Mesenteric fat pad (tissue), 1 donor: ENCODE measurements at regions not wholly inside any gene's neighbourhood (a gene's known extent, or its start where the extent isn't known, plus 50 kb on each side); places are given as distances from the start of the nearest gene placed in this dataset.

Experiments used
- DNase-seq: peaks from one replicate; pipeline ENCODE4 v3.0.0-alpha.2; 2020; ENCODE audit warnings: low spot score
- donor health status: DM: yes; HTN: yes; CAD: no.

DNA sequence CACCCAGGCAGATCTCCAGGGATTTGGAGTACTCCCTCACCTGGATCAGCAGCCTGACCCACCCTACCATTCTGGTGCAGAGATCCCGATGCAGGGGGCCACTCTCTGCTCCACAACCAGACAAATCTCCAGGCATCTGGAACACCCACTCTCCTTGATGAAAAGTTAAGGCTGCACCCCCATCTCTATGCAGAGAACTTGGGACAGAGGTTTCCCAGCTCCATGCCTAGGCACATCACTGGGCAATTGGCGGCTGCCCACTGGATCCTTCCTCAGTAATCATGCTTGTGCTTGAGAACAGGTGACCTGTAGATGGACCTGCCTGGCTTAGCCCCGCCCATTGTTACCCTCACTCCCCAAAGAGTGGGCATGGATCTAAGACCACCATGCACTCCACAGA lies 624.9 kb downstream of the CBLN2 start:
- no peak for DNase-seq

- no peak for DNase-seq
These were observed 630.5 kb downstream of the CBLN2 start for GRCh38 chr18:71913641-71914040.

GRCh38 chr18:71902482-71902881 lies 641.7 kb downstream of the CBLN2 start:
- DNase-seq, result no peak

- DNase-seq, result no peak
These were observed 644.3 kb downstream of the CBLN2 start for GRCh38 chr18:71899707-71900472.

DNA sequence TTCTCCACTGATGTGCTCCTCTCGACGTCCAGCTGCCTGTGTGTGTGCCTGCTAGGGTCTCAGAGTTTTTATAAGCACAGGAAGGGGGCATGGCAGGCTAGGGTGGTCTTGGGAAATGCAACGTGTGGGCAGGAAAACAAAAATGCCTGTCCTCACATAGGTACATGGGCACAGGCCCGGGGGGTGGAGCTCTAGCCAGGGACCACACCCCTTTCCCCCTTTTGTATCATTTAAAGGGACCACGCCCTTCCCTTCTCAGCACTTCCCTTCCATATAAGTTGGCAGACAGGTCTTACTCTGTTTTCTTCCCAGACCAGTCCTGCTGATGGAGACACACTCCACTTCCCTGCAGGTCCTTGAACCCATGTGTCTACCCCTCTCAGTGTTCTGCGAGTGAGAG lies 645.0 kb downstream of the CBLN2 start:
- DNase-seq, result no peak

- DNase-seq, result no peak
These were observed 656.6 kb downstream of the CBLN2 start for GRCh38 chr18:71887509-71887908.

- no peak for DNase-seq
These were observed 665.9 kb downstream of the CBLN2 start for GRCh38 chr18:71878226-71878625.

DNA sequence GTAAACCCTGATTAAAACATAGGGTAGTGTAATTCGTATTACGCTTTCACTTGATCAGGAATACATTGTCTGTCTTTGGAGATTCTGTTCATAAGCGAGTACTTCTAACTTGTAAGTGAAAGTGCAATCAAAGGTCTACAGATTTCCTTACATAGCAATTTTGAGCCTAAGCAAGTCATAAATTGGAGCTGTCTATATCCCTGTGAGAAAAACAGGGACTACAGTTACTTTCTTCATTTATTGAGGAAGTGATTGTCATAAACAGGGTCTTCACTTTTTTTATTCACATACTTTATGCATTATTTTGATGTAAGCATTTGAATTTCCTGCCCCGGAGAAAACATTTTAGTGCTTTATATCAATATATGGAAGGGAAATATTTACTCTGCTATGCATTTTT lies 670.4 kb downstream of the CBLN2 start:
- no peak for DNase-seq

GRCh38 chr18:71865888-71866287 lies 678.3 kb downstream of the CBLN2 start:
- no peak for DNase-seq

GRCh38 chr18:71850602-71851001 lies 693.5 kb downstream of the CBLN2 start:
- no peak for DNase-seq

GRCh38 chr18:71849407-71849806 lies 694.7 kb downstream of the CBLN2 start:
- no peak for DNase-seq

DNA sequence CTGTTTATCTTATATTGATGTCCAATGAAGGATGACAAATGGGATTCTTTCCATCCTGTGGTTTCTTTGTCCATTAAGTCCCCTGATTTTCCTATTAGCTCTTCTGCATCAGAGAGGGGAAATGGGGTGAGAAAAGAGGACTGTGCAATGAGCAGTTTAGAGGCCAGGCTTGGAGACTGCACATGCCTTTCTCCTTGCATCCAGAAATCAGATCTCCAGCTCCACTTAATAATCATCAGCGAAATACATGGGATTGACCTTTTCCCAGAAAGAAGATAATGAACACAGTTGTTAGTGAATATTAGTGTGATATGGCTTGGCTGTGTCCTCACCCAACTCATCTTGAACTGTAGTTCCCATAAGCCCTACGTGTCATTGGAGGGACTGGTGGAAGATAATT lies 697.4 kb downstream of the CBLN2 start:
- DNase-seq, result no peak

GRCh38 chr18:71844814-71845213 lies 699.3 kb downstream of the CBLN2 start:
- no peak for DNase-seq

- no peak for DNase-seq
These were observed 701.5 kb downstream of the CBLN2 start for GRCh38 chr18:71842666-71843065.

DNA sequence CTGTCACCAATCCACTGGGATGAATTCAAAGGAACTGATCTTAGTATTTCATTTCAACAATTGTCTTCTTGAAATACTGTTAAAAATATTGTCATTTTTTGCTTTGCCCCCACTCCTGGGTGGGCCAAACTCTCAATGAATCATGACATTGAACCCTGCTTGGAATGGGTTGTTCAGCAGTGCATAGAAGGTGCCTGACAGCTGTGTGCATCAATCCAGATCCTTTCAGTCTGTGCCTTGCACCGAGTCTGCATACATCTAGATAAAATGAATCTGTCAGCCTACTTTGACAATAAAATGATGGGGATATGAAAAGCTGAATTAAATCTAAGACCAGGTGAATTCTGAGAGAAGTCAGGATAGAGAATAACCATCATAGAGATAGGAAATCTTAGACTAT lies 706.6 kb downstream of the CBLN2 start:
- DNase-seq, result no peak

GRCh38 chr18:71832946-71833617 lies 711.1 kb downstream of the CBLN2 start:
- DNase-seq, result no peak

DNA sequence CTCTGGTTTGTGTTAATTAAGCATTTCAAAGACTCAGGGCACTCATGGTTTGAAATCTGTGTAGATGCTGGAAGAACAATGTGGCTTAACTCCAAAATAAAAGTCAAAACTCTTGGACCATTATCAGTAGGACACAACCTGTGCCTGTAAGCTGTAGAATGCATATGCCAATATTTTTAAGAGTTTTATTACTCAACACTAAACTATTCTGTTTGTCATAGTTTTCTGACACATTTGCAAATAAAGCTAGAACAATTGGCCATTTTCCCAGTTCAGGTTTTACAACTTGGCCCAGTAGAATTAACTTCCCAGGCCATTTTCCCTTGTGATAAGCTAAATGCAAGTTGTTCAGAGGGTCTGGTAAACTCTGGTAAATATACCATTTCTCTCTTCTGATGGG lies 713.1 kb downstream of the CBLN2 start:
- DNase-seq, result no peak

DNA sequence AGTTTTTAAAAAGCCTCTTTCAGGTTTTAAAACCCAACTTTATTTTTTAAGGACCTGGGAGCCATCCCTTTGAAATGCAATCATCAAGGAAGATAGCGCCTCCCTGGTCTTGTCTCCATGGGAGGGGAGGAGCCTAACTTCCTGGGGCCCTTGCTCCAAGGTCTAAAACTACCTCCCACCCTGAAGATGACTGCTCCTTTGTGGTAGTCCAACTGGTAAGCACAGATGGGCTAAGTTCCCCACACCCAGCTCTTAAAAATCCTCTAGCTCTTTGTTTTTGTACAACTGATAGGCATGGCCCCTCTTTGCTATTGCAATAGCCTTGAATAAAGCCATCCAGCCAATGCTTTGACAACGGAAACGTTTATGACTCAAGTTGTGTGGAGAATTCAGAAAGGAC lies 716.8 kb downstream of the CBLN2 start:
- DNase-seq, result no peak

GRCh38 chr18:71815305-71815704 lies 728.8 kb downstream of the CBLN2 start:
- no peak for DNase-seq

GRCh38 chr18:71809711-71810110 lies 734.4 kb downstream of the CBLN2 start:
- DNase-seq, result no peak

DNA sequence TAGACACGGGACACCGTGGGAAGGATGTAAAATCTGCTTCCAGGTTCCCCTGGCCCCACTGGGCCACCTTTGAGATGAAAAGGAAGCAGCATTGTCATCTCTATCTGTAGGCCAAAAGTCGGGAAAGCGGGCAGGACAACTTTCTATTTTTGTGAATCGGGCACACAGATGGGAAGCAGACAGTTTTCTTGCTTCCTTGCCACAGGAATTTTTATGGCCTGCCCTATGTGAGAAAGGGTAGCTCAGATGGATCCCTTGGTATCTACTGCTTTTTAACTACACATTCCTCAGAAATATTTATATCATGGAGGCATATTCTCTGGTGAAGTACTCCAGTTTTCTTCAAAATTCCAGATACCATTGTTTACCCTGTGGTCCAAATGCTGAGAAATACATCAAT lies 735.5 kb downstream of the CBLN2 start:
- DNase-seq, result no peak

DNA sequence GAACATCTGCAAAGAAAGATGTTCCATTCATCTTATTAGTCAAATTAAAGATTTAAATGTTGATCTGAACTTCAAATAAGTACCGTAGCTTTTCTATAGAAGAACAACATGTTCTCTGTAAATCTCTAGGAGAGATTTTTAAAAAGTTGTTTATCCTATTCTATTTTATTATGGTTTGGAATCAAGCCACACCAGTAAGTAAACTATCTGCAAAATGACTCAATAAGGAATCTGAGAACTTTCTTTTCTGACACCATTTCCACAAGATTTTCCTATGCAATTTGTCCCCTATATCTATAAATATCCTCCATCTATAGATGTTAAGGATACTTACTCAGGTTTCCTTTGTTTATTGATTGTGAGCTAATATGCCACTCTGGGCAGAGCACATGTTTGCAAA lies 736.6 kb downstream of the CBLN2 start:
- DNase-seq, result no peak
